ENCODE measurements at regions not wholly inside any gene's neighbourhood (a gene's known extent, or its start where the extent isn't known, plus 50 kb on each side); places are given as distances from the start of the nearest gene placed in this dataset.

- TF ChIP-seq CTCF (IDR thresholded peaks at IDR 0.05; ENCODE audit: low read depth, low read length, missing input control) (no peak), TAF1 (conservative IDR thresholded peaks at IDR 0.05) (no peak), HNF4G (IDR thresholded peaks at IDR 0.05) (no peak), SP1 (IDR thresholded peaks at IDR 0.05) (no peak), GABPA (IDR thresholded peaks at IDR 0.05 in 1 of 2, conservative IDR thresholded peaks at IDR 0.05 in 1 of 2) (no peak), RAD21 (IDR thresholded peaks at IDR 0.05) (no peak), JUND (IDR thresholded peaks at IDR 0.05) (no peak), RXRA (IDR thresholded peaks at IDR 0.05) (no peak), REST (IDR thresholded peaks at IDR 0.05) (no peak)
- TF ChIP-seq, protein P1, sequence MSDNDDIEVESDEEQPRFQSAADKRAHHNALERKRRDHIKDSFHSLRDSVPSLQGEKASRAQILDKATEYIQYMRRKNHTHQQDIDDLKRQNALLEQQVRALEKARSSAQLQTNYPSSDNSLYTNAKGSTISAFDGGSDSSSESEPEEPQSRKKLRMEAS (IDR thresholded peaks at IDR 0.05), result no peak
These were observed 57.2 kb downstream of the CAMK2N1 start for GRCh38 chr1:20428841-20429240.

All from liver (tissue), 3 donors.